GM12873 (cell line): ENCODE measurements at regions not wholly inside any gene's neighbourhood (a gene's known extent, or its start where the extent isn't known, plus 50 kb on each side); places are given as distances from the start of the nearest gene placed in this dataset.

Source experiments
- CTCF ChIP-seq: IDR thresholded peaks from 2 replicates; pipeline ENCODE4 v1.5.1; 2012; ENCODE audit warnings: low read depth, mild to moderate bottlenecking, moderate library complexity, low read length, control low read depth; ENCODE audit not compliant: insufficient read depth; ENCODE audit errors: missing control alignments

- no peak for TF ChIP-seq CTCF
Observed at GRCh38 chr2:187261705-187262104, 186.3 kb downstream of the CALCRL start.

- TF ChIP-seq CTCF = no peak
Observed at GRCh38 chr2:187252063-187252462, 196.0 kb downstream of the CALCRL start.

- no peak for TF ChIP-seq CTCF
Observed at GRCh38 chr2:187250137-187250536, 197.9 kb downstream of the CALCRL start.

- TF ChIP-seq CTCF = no peak
Observed at GRCh38 chr2:187233811-187234210, 214.2 kb downstream of the CALCRL start.

- no peak for TF ChIP-seq CTCF
Observed at GRCh38 chr2:187232749-187233148, 215.3 kb downstream of the CALCRL start.

- TF ChIP-seq CTCF = no peak
Observed at GRCh38 chr2:187230088-187230487, 218.0 kb downstream of the CALCRL start.

- TF ChIP-seq CTCF = no peak
Observed at GRCh38 chr2:187228986-187229385, 219.1 kb downstream of the CALCRL start.
